WTC11 (cell line): ENCODE measurements at regions not wholly inside any gene's neighbourhood (a gene's known extent, or its start where the extent isn't known, plus 50 kb on each side); places are given as distances from the start of the nearest gene placed in this dataset.

Experiments
- ATAC-seq: fragments of 200-7000 bp; cut with Tn5 transposase; 2 replicates; pipeline ENCODE4 v1.10.0; 2021; ENCODE audit warnings: mild to moderate bottlenecking, moderate library complexity
- CTCF ChIA-PET: fragments of 300-600 bp; sonication (Branson Sonifier 250); formaldehyde crosslinking; loops from one replicate; lab custom pipeline; 2021; ENCODE audit warnings: antibody characterized with exemption; lab: Charles Lee
- POLR2A ChIA-PET: fragments of 350-600 bp; sonication (Branson Sonifier 250); formaldehyde crosslinking; loops from one replicate; lab custom pipeline; 2021; ENCODE audit warnings: antibody characterized with exemption; lab: Charles Lee
- DNase-seq: peaks from one replicate; pipeline ENCODE4 v3.0.0; 2021; ENCODE audit warnings: low spot score
- H3K27ac Mint-ChIP-seq: 2 replicates; pipeline ENCODE4 v1.8.0; 2021; ENCODE audit warnings: mixed read lengths
- H3K27me3 Mint-ChIP-seq: 2 replicates; pipeline ENCODE4 v1.8.0; 2021; ENCODE audit warnings: low read depth, mild to moderate bottlenecking, moderate library complexity, mixed read lengths
- H3K36me3 Mint-ChIP-seq: 2 replicates; pipeline ENCODE4 v1.8.0; 2021; ENCODE audit warnings: mixed read lengths
- H3K4me1 Mint-ChIP-seq: 2 replicates; pipeline ENCODE4 v1.8.0; 2022; ENCODE audit warnings: mixed read lengths
- H3K4me3 Mint-ChIP-seq: 2 replicates; pipeline ENCODE4 v1.8.0; 2021; ENCODE audit warnings: mild to moderate bottlenecking, moderate library complexity, mixed read lengths
- H3K9me3 Mint-ChIP-seq: 2 replicates; pipeline ENCODE4 v1.8.0; 2021; ENCODE audit warnings: mixed read lengths
- CBFB ChIP-seq: sonication (generic); formaldehyde crosslinking; IDR thresholded peaks from 2 replicates; pipeline ENCODE4 v1.8.1; 2022; ENCODE audit warnings: mild to moderate bottlenecking, low read depth, missing genetic modification reagents
- GTF2I ChIP-seq: fragments of 250-450 bp; sonication (Bioruptor Pico); conservative IDR thresholded peaks from 2 replicates; pipeline ENCODE4 v1.4.0; 2021; ENCODE audit warnings: mild to moderate bottlenecking
- KAT7 ChIP-seq: sonication (generic); formaldehyde crosslinking; IDR thresholded peaks from 2 replicates; pipeline ENCODE4 v1.8.1; 2023; ENCODE audit warnings: missing genetic modification reagents, mild to moderate bottlenecking, borderline replicate concordance
- MXD4 ChIP-seq: fragments of 250-450 bp; sonication (Bioruptor Pico); IDR thresholded peaks from 2 replicates; pipeline ENCODE4 v1.8.0; 2021; ENCODE audit warnings: mild to moderate bottlenecking, moderate library complexity, borderline replicate concordance
- NFATC4 ChIP-seq: fragments of 250-450 bp; sonication (Bioruptor Pico); IDR thresholded peaks from 2 replicates; pipeline ENCODE4 v1.9.0; 2021; ENCODE audit warnings: mild to moderate bottlenecking
- NFE2L1 ChIP-seq: sonication (generic); formaldehyde crosslinking; IDR thresholded peaks from 2 replicates; pipeline ENCODE4 v1.8.1; 2023; ENCODE audit warnings: missing genetic modification reagents
- NFYB ChIP-seq: sonication (generic); formaldehyde crosslinking; conservative IDR thresholded peaks from 2 replicates; pipeline ENCODE4 v1.8.0; 2022; ENCODE audit warnings: low read depth, missing genetic modification reagents
- TEAD1 ChIP-seq: sonication (generic); formaldehyde crosslinking; IDR thresholded peaks from 2 replicates; pipeline ENCODE4 v1.8.0; 2022; ENCODE audit warnings: mild to moderate bottlenecking, missing genetic modification reagents
- TP53 ChIP-seq: sonication (generic); formaldehyde crosslinking; IDR thresholded peaks from 2 replicates; pipeline ENCODE4 v1.8.1; 2023; ENCODE audit warnings: mild to moderate bottlenecking, missing genetic modification reagents
- ZNF263 ChIP-seq: sonication (generic); formaldehyde crosslinking; IDR thresholded peaks from 2 replicates; pipeline ENCODE4 v1.8.1; 2022; ENCODE audit warnings: low read depth, mild to moderate bottlenecking, moderate library complexity, missing genetic modification reagents
- ZNF317 ChIP-seq: sonication (generic); formaldehyde crosslinking; IDR thresholded peaks from 2 replicates; pipeline ENCODE4 v1.8.1; 2023; ENCODE audit warnings: low read depth, mild to moderate bottlenecking, moderate library complexity, missing genetic modification reagents, borderline replicate concordance
- TF ChIP-seq, protein P1 (sequence below): sonication (generic); formaldehyde crosslinking; IDR thresholded peaks from 2 replicates; pipeline ENCODE4 v1.8.1; 2023; ENCODE audit warnings: mild to moderate bottlenecking, missing genetic modification reagents, moderate library complexity
- TF ChIP-seq, protein P2 (sequence below): sonication (generic); formaldehyde crosslinking; IDR thresholded peaks from 2 replicates; pipeline ENCODE4 v1.8.1; 2023; ENCODE audit warnings: mild to moderate bottlenecking, missing genetic modification reagents
- TF ChIP-seq, protein P3 (sequence below): sonication (generic); formaldehyde crosslinking; IDR thresholded peaks from 2 replicates; pipeline ENCODE4 v1.8.0; 2022; ENCODE audit warnings: mild to moderate bottlenecking, missing genetic modification reagents
- TF ChIP-seq, protein P4 (sequence below): sonication (generic); formaldehyde crosslinking; IDR thresholded peaks from 2 replicates; pipeline ENCODE4 v1.8.1; 2023; ENCODE audit warnings: mild to moderate bottlenecking, missing genetic modification reagents
- TF ChIP-seq, protein P5 (sequence below): sonication (generic); formaldehyde crosslinking; IDR thresholded peaks from 2 replicates; pipeline ENCODE4 v1.8.1; 2023; ENCODE audit warnings: mild to moderate bottlenecking, missing genetic modification reagents, borderline replicate concordance
- TF ChIP-seq, protein P6 (sequence below): sonication (generic); formaldehyde crosslinking; IDR thresholded peaks from 2 replicates; pipeline ENCODE4 v1.8.0; 2023; ENCODE audit warnings: missing genetic modification reagents
- TF ChIP-seq, protein P7 (sequence below): fragments of 250-450 bp; sonication (Bioruptor Pico); IDR thresholded peaks from 2 replicates; pipeline ENCODE4 v2.1.2; 2022; ENCODE audit warnings: mild to moderate bottlenecking, moderate library complexity
- TF ChIP-seq, protein P8 (sequence below): sonication (generic); formaldehyde crosslinking; conservative IDR thresholded peaks from 2 replicates; pipeline ENCODE4 v1.8.1; 2022; ENCODE audit warnings: mild to moderate bottlenecking, missing genetic modification reagents
- TF ChIP-seq, protein P9 (sequence below): sonication (generic); formaldehyde crosslinking; IDR thresholded peaks from 2 replicates; pipeline ENCODE4 v1.8.0; 2022; ENCODE audit warnings: mild to moderate bottlenecking, missing genetic modification reagents

DNA sequence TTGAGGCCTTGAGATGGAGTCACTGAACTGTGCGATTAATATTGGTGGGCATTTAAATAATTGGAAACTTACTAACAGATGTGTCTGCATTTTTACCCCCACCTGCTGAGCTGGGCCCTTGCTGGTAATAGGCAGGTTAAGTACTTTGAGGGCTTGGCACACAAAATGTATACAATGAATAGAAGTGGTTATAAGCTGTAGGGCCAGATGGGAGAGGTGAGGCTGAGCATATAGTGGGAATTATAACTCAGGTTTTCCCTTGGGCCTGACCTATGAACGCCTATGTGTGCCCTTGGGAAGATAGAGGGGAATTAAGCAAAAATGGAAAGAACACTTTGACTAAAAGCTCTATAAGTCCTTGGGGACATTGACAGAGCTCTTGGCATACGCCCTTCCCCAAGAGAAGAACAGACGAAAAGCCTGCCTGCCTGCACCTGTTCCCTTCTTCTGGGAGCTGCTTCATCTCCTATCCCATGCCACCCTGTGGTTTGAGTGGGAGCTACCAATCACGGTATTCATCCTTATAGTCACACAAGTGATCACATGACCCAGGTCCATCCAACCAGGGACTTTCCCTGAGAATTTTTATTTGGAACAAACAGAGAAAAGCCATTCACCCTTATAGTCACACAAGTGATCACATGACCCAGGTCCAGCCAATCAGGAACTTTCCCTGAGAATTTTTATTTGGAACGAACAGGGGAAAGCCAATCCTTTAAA lies 260.7 kb upstream of the CSF3R start:
- ChIA-PET CTCF (interaction anchor here (0.8 to 1.4 kb wide), 4 partner anchors 21 to 227 kb away, joined by 3 to 4 read pairs (median 4); no protein-coding TSS in a partner anchor), POLR2A (no interaction called here)
- Mint-ChIP-seq H3K27me3 (peaks cover 2% of the 10 kb centered on the region; the same call in 1 of the 2 replicates), H3K36me3 (peaks cover 4% of the 10 kb centered on the region), H3K27ac (no peak overlapping the region), H3K4me3 (no peak overlapping the region), H3K4me1 (peaks cover 11% of the 10 kb centered on the region), H3K9me3 (peaks cover 20% of the 10 kb centered on the region)
- no peak; the same call in 1 of the 2 replicates for ATAC-seq
- DNase-seq: no peak
- TF ChIP-seq, protein P1, sequence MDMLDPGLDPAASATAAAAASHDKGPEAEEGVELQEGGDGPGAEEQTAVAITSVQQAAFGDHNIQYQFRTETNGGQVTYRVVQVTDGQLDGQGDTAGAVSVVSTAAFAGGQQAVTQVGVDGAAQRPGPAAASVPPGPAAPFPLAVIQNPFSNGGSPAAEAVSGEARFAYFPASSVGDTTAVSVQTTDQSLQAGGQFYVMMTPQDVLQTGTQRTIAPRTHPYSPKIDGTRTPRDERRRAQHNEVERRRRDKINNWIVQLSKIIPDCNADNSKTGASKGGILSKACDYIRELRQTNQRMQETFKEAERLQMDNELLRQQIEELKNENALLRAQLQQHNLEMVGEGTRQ (CRISPR knock-in tag): peak; percentile 60
- TF ChIP-seq, protein P2, sequence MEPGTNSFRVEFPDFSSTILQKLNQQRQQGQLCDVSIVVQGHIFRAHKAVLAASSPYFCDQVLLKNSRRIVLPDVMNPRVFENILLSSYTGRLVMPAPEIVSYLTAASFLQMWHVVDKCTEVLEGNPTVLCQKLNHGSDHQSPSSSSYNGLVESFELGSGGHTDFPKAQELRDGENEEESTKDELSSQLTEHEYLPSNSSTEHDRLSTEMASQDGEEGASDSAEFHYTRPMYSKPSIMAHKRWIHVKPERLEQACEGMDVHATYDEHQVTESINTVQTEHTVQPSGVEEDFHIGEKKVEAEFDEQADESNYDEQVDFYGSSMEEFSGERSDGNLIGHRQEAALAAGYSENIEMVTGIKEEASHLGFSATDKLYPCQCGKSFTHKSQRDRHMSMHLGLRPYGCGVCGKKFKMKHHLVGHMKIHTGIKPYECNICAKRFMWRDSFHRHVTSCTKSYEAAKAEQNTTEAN: no peak
- TF ChIP-seq MXD4 (CRISPR knock-in tag): no peak
- TF ChIP-seq, protein P3, sequence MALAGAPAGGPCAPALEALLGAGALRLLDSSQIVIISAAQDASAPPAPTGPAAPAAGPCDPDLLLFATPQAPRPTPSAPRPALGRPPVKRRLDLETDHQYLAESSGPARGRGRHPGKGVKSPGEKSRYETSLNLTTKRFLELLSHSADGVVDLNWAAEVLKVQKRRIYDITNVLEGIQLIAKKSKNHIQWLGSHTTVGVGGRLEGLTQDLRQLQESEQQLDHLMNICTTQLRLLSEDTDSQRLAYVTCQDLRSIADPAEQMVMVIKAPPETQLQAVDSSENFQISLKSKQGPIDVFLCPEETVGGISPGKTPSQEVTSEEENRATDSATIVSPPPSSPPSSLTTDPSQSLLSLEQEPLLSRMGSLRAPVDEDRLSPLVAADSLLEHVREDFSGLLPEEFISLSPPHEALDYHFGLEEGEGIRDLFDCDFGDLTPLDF: no peak
- TF ChIP-seq, protein P4, sequence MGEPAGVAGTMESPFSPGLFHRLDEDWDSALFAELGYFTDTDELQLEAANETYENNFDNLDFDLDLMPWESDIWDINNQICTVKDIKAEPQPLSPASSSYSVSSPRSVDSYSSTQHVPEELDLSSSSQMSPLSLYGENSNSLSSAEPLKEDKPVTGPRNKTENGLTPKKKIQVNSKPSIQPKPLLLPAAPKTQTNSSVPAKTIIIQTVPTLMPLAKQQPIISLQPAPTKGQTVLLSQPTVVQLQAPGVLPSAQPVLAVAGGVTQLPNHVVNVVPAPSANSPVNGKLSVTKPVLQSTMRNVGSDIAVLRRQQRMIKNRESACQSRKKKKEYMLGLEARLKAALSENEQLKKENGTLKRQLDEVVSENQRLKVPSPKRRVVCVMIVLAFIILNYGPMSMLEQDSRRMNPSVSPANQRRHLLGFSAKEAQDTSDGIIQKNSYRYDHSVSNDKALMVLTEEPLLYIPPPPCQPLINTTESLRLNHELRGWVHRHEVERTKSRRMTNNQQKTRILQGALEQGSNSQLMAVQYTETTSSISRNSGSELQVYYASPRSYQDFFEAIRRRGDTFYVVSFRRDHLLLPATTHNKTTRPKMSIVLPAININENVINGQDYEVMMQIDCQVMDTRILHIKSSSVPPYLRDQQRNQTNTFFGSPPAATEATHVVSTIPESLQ (CRISPR knock-in tag): no peak
- TF ChIP-seq, all 79 proteins: peak for 1

DNA sequence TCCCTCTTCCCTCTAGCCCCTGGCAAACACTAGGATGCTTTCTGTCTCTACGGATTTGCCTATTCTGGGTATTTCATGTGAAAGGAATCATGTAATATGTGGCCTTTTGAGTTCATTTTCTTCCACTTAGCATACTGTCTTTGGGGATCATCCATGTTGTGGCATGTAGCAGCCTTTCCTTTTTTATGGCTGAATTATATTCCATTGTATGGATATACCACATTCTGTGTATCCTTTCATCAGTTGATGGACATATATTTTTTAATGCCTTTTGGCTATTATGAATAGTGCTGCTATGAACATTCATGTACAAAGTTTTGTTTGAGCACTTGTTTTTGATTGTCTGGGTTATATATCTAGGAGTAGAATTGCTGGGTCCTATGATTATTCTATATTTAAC lies 258.4 kb upstream of the CSF3R start:
- POLR2A ChIA-PET: no interaction called here
- H3K9me3 Mint-ChIP-seq: peaks cover 19% of the 10 kb centered on the region
- H3K36me3 Mint-ChIP-seq: peaks cover 4% of the 10 kb centered on the region
- ATAC-seq (no peak), DNase-seq (no peak)
- CTCF ChIA-PET: no interaction called here
- peaks cover 4% of the 10 kb centered on the region for H3K27me3 Mint-ChIP-seq
- H3K4me1 Mint-ChIP-seq: peaks cover 28% of the 10 kb centered on the region
- H3K4me3 Mint-ChIP-seq: no peak overlapping the region
- H3K27ac Mint-ChIP-seq: no peak overlapping the region
- TF ChIP-seq, protein P5, sequence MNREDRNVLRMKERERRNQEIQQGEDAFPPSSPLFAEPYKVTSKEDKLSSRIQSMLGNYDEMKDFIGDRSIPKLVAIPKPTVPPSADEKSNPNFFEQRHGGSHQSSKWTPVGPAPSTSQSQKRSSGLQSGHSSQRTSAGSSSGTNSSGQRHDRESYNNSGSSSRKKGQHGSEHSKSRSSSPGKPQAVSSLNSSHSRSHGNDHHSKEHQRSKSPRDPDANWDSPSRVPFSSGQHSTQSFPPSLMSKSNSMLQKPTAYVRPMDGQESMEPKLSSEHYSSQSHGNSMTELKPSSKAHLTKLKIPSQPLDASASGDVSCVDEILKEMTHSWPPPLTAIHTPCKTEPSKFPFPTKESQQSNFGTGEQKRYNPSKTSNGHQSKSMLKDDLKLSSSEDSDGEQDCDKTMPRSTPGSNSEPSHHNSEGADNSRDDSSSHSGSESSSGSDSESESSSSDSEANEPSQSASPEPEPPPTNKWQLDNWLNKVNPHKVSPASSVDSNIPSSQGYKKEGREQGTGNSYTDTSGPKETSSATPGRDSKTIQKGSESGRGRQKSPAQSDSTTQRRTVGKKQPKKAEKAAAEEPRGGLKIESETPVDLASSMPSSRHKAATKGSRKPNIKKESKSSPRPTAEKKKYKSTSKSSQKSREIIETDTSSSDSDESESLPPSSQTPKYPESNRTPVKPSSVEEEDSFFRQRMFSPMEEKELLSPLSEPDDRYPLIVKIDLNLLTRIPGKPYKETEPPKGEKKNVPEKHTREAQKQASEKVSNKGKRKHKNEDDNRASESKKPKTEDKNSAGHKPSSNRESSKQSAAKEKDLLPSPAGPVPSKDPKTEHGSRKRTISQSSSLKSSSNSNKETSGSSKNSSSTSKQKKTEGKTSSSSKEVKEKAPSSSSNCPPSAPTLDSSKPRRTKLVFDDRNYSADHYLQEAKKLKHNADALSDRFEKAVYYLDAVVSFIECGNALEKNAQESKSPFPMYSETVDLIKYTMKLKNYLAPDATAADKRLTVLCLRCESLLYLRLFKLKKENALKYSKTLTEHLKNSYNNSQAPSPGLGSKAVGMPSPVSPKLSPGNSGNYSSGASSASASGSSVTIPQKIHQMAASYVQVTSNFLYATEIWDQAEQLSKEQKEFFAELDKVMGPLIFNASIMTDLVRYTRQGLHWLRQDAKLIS: no peak
- no peak for TF ChIP-seq TP53 (CRISPR knock-in tag)
- TF ChIP-seq, protein P2: no peak
- TF ChIP-seq NFYB (CRISPR knock-in tag): no peak
- no peak for TF ChIP-seq NFE2L1 (CRISPR knock-in tag)
- TF ChIP-seq CBFB (CRISPR knock-in tag): no peak
- TF ChIP-seq GTF2I (CRISPR knock-in tag): no peak
- TF ChIP-seq, protein P6, sequence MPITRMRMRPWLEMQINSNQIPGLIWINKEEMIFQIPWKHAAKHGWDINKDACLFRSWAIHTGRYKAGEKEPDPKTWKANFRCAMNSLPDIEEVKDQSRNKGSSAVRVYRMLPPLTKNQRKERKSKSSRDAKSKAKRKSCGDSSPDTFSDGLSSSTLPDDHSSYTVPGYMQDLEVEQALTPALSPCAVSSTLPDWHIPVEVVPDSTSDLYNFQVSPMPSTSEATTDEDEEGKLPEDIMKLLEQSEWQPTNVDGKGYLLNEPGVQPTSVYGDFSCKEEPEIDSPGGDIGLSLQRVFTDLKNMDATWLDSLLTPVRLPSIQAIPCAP (CRISPR knock-in tag): no peak
- no peak for TF ChIP-seq ZNF317 (CRISPR knock-in tag)
- TF ChIP-seq ZNF263: no peak
- no peak for TF ChIP-seq TEAD1 (CRISPR knock-in tag)
- TF ChIP-seq, protein P7, sequence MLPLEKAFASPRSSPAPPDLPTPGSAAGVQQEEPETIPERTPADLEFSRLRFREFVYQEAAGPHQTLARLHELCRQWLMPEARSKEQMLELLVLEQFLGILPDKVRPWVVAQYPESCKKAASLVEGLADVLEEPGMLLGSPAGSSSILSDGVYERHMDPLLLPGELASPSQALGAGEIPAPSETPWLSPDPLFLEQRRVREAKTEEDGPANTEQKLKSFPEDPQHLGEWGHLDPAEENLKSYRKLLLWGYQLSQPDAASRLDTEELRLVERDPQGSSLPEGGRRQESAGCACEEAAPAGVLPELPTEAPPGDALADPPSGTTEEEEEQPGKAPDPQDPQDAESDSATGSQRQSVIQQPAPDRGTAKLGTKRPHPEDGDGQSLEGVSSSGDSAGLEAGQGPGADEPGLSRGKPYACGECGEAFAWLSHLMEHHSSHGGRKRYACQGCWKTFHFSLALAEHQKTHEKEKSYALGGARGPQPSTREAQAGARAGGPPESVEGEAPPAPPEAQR (CRISPR knock-in tag): no peak
- TF ChIP-seq, protein P8, sequence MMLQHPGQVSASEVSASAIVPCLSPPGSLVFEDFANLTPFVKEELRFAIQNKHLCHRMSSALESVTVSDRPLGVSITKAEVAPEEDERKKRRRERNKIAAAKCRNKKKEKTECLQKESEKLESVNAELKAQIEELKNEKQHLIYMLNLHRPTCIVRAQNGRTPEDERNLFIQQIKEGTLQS (CRISPR knock-in tag): no peak
- no peak for TF ChIP-seq NFATC4 (CRISPR knock-in tag)
- TF ChIP-seq KAT7 (CRISPR knock-in tag): no peak
- TF ChIP-seq, protein P9, sequence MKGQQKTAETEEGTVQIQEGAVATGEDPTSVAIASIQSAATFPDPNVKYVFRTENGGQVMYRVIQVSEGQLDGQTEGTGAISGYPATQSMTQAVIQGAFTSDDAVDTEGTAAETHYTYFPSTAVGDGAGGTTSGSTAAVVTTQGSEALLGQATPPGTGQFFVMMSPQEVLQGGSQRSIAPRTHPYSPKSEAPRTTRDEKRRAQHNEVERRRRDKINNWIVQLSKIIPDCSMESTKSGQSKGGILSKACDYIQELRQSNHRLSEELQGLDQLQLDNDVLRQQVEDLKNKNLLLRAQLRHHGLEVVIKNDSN (CRISPR knock-in tag): no peak
